COR-L47 (cell line): ENCODE measurements at regions not wholly inside any gene's neighbourhood (a gene's known extent, or its start where the extent isn't known, plus 50 kb on each side); places are given as distances from the start of the nearest gene placed in this dataset.
A peak's percentile ranks its signal among the peaks of the same experiment; 100 is the strongest.

Source experiments
- DNase-seq: peaks from one replicate; lab custom pipeline; 2025; lab: John Stamatoyannopoulos, UW

DNA sequence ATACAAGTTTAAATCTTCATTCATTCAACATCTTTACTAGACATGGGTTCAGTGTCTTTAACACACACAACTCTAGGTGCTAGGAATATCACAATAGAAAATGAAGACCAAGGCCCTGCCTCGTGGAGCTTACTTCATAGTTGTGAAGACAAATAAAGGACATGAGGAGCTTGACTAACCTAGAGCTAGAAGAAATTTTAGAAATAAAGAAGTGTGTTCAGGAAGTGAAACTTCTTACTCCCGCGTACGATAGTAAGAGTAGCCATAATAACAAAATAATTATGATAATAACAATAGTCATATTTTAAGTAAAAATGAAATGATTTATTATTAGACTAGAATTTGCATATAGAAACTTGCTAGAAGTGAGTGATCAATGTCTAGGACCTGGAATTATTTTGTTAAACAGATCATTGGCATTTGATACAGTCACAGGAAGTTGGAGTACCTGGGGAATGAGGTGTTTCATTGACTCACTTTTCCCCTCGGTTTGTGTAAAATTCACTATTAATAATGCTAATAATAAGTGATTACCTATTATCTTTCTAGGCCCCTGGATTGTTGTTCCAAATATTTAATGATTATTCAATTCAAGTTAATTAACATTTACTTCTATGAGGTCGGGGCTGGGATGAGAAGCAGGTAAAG lies 331.3 kb downstream of the NSG2 start:
- DNase-seq = no peak

DNA sequence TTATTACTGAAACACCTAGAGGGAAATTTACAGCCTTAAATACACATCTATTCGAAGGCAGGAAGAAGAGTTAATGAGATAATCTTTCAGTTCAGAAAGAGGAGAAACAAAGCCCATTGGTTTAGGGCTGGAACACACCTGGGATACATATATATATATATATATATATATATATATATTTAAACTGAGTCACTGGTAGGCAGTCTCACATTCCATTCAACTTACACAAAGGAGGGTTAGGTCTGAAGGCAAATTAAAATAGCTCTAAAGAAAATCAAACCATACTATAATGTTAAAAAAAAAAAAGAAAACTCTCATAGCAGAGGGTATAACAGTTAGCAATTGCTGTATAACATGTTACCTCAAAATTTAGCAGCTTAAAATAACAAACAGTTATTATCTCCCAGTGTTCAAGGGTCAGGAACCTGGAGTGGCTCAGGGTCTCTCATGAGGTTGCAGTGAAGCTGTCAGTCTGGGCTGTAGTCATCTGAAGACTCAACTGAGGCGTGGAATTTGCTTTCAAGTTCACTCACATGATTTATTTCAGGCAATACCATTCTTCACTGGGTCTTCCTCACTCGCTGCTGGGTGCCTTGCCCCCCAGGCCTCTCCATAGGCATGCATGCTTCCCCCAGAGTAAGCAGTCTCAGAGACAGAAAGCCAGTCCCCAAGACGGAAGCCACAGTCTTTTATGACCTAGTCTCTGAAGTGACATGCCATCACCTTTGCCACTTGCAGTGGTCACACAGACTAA lies 332.8 kb downstream of the NSG2 start:
- DNase-seq = no peak

DNA sequence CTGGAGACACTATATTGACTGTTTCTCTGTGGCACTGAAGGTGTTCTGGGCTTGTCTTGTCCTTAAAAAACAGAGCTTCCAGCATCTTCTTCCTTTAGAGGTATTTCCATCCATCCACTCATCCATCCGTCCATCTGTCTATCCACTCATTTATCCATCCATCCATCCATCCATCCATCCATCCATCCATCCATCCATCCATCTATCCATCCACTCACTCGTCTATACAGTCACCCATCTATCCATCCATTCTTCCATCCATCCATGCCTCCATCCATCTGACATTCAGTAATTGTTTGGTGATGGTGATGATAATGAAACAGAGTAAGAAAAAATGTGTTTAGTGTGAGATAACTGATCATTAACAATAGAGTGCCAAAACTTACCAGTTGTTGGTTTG lies 334.8 kb downstream of the NSG2 start:
- DNase-seq = no peak

DNA sequence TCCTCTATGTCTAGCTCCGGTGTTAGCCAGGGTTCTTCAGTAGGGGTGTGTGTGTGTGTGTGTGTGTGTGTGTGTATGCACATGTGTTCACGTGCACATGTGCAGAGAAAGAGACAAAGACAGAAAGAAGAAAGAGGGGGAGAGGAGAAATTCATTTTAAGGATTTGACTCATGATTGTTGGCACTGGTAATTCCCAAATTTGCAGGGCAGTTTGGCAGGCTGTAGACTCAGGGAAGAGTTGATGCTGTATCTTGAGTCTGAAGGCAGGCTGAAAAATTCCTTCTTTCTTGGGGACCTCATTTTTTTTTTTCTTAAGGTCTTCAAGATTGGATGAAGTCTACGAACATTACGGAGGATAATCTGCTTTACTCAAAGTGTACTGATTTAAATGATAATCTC lies 335.7 kb downstream of the NSG2 start:
- DNase-seq = no peak

DNA sequence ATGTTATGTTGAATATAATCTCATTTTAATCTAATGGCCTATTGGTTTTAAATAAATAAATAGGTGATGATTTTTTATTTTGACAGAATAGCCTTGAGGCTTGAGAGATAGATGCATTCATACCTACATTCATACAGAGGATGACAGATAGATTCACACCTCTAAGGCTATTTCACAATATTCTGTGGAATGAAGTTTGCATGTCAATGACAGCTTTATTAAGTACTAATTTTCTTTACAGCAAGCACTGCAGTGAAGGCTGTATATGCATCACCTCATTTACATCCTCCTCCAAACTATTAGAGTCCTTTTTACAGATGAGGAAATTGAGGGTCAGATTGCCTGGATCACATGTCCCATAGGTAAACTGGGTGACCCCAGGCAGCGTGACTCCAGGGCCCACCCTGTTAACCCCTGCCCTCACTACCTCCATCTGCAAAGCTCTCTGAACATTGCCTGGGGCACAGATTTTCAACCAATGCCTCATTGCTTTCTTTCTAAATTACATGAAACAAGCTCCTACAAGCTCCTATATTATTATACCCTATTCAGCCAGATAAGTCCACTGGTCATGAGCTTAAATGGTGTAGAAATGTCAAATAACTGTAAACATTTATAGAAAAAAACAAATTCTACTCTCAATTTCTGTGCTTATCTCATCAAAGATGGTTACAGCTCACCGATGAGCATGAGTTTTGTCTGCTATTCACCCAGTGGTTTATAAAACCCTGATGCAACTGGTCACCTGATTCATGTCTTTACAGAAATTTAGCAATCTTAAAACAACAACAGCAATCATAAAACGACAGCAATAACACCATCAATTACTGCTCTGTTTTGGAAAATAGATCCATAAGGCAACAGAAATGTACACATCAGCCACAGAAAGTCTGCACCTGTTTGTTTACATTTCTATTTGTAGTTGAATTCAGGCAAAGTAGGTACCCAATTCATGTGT lies 338.0 kb downstream of the NSG2 start:
- peak; percentile 11 for DNase-seq

DNA sequence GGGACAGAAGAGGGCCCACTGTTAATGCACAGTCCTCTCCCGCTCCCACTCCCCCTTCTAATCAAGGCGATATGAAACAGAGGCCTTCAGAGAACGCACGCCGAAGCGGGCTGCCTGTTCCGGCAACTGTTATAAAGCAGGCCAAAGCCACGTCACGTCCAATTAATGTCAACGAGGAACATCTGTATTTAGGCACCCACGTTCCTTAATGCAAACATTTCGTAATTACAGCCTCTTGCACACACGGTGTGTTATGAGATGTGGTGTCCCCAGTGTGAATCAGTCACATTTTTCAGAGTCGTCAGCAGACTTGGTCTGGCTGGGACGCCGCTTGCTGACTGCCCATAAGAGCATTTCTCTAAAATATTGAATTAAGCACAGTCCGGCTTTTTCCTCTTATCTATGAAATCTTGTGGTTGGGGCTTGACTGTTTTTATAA lies 339.0 kb downstream of the NSG2 start:
- no peak for DNase-seq

DNA sequence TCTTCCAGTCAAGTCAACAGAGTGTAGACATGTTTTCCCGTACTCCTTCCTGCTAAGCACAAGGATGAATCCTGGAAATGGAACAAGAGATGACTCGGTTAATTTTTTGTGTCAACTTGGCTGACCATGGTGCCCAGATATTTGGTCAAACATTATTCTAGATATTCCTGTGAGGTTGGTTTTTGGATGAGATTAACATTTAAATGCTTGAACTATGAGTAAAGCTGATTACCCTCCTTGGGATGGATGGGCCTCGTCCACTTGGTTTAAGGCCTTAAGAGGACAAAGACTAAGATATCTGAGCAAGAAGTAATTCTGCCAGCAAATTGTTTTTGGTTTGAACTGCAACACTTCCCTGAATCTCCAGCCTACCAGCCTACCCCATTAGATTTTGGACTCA lies 338.1 kb upstream of the MSX2 start:
- DNase-seq = no peak

DNA sequence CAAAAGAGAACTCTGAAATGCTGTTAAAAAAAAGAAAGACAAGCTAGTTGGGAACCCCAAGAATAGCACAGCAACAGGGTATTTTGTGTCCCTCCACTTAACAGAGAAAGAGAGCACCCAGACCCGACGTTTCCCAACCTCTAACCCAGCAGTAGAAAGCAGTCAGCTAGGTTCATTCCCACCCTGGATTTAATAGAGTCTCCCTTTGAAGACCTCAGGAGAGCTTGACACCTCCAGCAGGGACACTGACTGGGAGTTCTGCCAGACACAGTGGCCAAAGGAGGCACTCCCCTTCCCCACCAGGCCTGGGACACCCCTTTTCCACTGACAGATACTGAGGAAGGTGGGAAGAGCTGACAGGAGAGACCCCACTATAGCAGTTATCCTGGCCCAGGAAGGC lies 337.5 kb upstream of the MSX2 start:
- DNase-seq = no peak

DNA sequence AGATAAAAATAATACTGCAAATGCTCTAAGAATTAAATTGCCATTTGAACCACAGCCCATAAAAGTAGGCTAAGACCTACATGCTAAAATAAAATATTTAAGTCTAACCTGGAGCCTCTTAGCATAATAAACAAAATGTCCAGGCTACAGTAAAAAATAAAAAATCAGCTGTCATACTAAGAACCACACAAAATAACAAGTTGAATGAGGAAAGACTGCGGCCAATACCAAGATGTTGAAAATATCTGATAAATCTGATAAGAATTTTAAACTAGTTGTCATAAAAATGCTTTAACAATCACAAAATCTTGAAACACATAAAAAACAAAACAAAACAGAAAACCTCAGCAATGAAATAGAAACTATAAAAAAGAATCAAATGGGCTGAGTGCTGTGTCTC lies 336.9 kb upstream of the MSX2 start:
- no peak for DNase-seq

DNA sequence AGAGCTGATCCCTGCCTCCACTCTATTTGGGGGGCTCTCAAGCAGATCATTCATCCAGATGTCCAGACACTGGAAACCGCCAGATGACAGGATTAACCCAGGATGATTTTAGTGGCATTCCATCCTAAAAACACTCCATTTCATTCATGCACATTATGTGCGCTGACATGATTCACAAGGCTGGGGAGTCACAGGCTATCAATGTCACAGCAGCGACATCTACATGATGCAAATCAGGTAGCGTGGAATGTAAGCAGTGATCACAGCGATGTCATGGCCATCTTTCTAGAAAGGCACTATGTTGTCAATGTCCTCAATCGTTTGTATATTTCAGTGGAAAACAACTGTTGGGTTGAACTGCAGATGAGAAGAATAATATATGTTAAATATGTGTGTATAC lies 331.5 kb upstream of the MSX2 start:
- DNase-seq = no peak

DNA sequence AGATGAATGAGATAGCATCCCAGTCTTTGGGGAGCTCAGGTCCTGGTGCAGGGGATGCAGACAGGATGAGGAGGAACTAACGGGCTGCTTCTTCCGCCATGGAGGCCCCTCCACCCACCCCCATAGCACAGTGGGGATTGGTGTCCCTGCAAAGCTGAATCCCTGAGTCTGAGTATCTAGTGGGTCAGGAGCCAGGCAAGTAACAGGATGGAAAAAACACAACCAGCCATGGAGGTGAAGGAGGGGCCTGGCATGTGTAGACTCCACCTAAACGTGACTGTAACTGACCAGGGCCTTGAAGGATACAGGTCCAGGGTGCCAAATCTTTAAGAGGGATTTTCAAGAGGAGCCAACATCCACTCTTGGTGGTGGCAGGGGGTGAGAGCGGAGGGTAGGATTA lies 327.8 kb upstream of the MSX2 start:
- DNase-seq = no peak

DNA sequence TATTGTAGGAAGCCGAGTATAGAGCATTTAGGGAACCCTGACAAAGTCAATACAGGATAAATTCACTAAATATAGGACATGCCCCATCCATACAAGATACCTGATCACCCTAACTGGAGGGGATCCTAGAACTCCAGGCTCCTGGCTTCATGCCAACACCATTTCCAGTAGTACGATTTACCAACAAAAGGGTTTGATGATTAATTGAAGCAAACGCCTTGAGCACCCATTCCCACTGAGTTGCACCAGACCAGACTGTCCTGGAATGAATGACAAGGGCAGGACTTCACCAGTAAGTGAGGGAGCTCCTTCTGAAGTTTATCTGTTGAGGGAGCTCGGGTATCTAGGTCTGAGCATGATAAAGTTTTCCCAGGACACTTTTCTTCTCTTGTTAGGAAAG lies 327.2 kb upstream of the MSX2 start:
- peak; percentile 41 for DNase-seq

DNA sequence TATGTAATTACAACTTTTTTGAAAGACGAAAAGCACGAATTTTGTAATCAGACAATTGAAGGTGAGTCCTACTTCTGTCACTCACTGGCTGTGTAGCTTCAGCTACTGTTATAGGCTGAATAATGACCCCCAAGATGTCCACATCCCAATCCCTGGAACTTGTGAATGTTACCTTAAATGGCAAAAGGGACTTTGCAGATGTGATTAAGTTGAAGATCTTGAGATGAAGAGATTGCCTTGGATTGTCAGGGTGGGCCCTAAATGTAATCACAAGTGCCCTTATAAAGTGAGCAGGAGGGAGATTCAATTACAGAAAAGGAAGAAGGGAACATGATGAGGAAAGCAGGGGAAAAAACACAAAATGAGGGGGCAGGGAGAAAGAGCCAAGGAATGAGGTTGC lies 326.2 kb upstream of the MSX2 start:
- DNase-seq = no peak

DNA sequence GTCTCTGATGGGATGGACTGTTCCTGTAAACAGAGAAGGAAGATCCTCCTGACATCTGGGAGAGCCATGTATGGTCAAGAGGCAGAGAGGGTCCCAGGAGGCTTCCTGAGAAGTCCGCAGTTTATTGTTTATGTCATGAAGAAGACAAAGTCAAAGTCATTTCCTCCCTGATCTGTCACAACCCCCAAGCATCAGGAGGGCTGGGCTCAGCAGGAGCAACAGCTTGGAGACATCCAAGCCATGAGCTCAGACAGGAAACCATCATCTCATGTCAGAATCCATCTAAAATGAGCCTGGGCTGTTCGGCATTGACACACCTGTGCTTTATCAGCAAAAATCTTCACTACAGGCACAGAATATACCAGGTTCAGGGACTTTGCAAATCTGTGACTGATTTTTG lies 325.0 kb upstream of the MSX2 start:
- no peak for DNase-seq

DNA sequence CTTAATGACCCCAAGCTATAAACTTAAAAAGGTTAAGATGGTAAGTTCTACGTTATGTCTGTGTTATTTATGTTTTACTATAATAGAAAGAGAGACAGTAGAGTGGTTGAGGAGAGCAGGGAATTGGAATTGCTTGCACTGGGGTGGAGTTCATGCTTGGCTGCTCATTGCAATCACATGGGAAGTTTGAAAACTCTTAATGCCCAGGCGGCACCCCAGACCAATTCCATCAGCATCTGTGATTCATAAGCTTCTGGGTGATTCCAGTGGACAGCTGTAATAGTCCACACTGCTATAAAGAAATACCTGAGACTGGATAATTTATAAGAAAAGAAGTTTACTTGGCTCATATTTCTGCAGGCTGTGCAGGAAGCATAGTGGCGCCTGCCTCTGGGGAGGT lies 323.9 kb upstream of the MSX2 start:
- no peak for DNase-seq

DNA sequence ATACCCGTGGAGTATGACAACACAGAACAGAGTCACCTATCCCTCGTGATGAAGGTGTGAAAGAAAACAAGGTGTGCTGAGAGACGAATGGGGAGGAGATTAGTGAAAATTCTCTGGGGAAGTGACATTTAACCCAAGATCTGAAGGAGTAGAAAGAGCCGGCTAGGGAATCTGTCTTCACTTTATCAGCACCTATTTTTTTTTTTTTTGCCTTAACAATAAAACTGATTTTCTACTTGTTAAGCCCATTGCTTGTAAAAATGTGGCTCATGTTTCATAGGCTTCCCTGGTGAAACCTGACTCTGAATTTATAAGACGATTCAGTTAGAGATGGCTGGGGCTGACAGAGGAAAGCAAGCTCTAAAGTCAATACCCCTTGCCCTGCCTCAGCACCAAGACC lies 322.6 kb upstream of the MSX2 start:
- no peak for DNase-seq

DNA sequence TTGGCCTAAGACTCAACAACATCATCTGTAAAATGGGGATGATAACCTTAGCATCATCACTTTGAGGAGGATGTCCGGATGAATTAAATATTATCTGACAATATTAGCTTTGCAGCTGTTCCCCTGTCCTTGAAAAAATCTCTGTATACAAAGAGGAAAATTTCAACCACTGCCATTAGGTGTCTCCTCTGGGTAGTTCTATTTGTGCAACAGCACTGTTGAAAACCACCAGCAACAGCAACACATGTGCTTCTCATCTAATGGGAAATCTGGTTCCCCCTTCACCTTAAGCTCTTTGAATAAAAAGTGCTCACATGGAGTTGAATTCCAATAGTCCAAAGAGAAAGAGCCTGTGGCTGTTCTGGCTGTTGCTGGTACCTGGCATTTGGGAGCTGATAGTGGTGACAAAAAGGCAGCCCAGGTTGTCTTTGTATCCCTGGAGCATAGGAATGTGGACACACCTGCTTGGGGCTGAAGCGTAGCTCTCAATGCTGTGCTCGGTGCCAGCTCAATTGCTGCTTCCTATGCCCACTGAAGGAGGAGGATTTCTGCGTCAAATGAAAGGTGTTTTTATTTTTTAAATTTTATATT lies 322.1 kb upstream of the MSX2 start:
- no peak for DNase-seq

DNA sequence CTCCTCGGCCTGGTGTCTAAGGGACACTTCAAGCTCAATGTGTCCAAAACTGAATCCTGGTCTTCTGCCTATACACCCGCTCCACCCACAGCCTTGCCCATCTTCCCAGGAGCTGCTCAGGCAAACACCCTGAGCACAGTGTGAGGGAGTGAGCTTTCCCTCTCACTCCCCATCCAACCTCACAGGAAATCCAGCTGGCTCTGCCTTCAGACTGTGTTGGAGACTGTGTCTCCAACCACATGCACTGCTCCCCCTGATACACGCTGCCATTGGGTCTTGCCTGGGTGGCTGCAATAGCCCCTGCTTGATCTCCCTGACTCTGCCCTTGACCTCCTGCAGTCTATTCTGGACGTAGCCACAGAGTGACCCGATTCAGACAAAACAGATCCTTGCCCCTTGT lies 319.5 kb upstream of the MSX2 start:
- no peak for DNase-seq

DNA sequence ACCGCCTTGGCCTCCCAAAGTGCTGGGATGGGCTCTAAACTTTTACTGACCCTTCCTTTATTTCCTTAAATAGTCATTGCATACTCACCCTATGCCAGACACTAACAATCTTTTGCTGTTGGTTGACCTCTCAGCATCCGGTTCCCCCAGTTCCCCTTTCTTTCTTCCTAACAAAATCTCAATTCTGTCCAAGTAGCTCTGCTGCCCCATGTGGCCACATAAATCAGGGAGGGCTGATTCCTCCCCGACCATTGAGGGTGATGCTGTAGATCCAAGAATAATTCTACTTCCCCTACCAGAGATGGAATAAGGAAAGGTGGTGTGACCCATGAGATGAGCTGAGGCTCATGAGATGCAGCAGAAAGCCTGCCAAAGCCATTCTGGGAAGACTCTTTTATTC lies 315.3 kb upstream of the MSX2 start:
- DNase-seq = no peak

DNA sequence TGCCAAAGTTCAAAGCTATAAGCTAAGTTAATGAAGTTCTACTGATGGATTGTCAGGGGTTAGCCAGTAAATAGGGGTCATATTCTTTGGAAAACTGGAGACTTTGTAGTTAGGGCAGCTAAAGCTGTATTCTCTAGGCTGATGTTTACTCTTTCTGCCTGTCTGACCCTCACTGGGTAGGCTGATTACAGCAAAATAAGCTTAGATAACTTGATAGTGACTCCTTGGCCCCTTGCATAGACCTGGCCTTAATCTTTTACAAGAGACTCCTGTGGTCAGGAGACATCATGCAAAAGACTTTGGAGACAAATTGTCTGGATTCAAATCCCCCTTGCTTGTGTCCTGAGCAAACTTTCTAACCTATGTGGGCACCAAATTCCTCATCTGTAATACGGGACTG lies 314.4 kb upstream of the MSX2 start:
- DNase-seq = no peak

DNA sequence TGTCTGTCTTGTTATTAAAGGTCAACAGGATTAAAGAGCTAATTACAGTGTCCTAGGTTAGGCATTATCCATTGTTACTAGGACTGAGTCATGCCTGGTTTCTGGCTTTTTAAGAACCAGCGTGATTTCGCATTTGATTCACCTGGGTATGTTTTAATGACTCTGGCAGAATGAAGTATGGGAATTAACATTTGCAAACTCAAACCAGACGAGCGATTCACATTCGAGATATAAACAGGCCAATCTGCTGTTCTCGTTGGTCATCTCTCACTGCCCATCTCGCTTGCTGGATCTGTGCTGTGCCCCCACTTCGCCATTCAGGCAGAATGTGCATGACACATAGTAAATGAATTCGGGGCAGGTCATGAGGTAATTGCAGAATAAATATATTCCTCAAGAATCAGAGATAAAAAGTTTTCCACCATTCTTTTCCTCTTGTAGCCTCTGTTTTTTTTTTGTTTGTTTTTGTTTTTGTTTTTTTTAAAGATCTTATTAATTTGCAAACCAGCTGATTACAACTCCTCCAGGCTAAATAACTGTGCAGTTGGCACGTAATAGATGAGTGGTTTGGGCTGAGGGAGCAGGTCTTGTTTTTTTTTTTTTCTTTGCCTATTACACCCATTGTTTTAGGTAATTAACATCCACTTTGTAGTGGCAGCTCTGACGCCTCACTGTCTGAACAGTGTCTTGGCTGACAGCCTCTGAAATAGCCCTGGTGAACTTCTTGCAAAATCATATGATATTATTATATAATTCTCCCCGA lies 313.5 kb upstream of the MSX2 start:
- DNase-seq = peak; percentile 78

DNA sequence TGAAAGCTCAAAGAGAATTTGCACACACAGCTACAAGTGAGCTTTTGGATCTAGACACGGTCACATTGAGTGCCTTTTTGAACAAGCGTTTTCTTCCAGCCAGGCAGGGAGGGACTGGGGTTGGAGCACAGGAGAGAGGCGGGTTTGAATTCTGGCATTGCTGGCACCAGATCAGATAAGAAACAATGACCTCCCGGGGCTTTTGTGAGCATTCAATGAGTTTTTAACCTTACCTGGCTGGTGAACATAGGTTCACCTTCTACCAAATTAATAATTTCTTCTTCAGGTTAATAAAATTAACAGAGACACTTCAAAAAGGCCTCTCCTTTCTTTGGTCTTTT lies 312.9 kb upstream of the MSX2 start:
- peak; percentile 78 for DNase-seq
